Right ventricle myocardium inferior (tissue), 1 donor: ENCODE measurements at regions not wholly inside any gene's neighbourhood (a gene's known extent, or its start where the extent isn't known, plus 50 kb on each side); places are given as distances from the start of the nearest gene placed in this dataset.
A peak's percentile ranks its signal among the peaks of the same experiment; 100 is the strongest.

Experiments
- ATAC-seq: fragments of 200-7000 bp; cut with Tn5 transposase; one replicate; pipeline ENCODE4 v1.9.1; 2020; ENCODE audit warnings: mild to moderate bottlenecking, moderate library complexity
- DNase-seq: peaks from one replicate; pipeline ENCODE4 v3.0.0; 2021; ENCODE audit errors: missing footprints
- intact Hi-C: fragments of 100-400 bp; cut with DNase I; formaldehyde crosslinking; loops from one replicate; pipeline ENCODE4 v1.11.0; 2022
- donor health status: DM: no; HTN: yes; CAD: no; lungs with severe emphysema.

DNA sequence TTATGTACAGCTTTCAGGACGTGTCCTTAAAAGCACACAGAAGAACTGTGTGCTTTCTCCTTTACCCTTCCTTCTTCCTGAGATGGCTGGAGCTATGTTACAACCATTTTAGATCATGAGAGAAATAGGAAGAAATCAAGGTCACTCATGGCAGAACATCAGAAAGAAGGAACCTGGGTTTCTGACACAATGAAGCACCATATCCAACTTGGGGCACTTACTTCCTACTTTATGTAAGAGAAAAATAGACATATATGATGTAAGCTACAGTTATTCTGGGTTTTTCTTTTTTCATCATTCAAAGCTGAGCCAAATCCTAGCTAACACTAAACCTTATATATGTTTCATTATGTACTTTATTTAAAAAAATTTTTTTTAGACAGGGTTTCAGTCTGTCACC, 79.5 kb downstream of the FAM161A start:
- intact Hi-C loops, result no loop called here
- ATAC-seq (no peak), DNase-seq (no peak)

DNA sequence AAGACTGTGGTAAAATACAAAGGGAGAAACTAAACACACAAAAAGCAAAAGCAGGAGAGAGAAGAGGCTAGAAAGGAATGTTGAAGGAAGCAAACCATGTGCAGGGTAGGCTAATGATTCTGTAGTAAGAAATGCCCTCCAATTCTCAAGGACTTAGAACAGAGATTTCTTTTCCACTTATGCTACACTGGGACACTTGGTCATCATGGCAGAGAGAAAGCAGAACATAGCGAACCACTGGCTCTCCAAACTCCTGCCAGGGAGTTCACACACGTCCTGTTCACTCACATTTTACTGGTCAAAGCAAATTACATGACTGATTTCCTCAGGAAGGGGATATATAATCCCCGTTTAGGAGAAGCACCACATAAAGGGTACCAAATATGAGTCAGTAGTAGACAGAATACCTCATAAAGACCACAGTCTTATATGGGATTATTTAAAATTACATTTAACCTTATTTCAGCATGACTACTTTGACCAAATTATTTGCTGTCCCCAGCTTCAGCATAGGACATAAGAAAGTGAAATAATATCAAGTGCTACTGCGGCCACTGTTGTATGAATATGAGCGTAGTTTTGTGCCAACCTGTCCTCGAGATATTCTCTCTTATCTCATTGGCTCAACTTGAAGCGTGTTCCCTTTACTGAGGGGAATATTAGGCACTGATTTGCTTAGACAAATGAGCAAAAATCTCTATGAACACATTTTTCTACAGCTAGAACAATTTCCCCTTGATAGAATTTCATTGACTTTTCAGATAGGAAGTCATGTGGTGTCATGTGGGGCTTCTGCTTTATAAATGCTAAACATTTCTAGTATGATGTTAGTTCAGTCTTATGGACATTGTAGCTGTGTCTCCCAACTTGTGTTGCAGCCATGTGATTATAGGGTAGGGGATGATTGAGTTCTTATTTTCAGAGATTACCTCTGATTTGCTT, 81.7 kb downstream of the FAM161A start:
- intact Hi-C loops, result no loop called here
- no peak for DNase-seq
- peak; percentile 59 for ATAC-seq

DNA sequence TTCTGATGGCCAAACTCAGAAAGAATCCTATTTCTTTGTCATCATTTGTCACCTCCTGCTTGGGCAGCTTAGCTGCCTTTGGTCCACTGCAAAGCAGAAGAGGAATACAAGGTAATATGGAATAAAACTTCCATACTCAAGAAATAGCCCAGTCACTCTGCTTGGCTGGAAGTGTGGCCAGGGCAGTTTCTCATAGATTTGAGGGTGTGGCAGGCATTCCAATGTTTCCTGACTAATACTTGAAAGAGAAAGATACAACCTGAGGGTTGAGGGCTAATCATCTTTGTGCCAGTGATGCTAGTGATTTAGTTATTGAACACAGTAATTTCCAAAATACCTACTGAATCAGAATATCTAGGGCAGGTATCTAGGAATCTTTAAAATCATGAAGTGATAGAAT, 83.1 kb downstream of the FAM161A start:
- ATAC-seq (no peak), DNase-seq (no peak)
- intact Hi-C loops, result no loop called here

DNA sequence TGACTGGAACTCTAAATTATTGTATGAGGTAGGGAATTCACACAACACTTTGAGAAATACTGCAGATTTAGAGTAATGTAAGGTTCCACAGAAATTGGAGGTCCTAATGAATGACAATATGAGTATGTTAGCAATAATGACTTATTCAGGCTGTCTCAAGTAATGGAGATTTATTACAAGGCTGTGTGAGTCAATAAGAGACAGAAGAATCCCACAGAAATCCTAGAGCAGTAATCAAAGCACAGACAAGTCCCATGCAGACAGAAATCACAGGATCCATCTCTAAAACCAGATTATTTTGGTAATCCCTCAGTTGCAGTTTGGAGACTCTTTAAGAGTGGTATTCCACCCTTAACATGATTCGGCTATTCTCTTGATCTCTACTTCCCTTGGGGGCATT, 83.6 kb downstream of the FAM161A start:
- no peak for ATAC-seq
- no peak for DNase-seq
- intact Hi-C loops, result no loop called here

GRCh38 chr2:61769093-61769675, 84.7 kb downstream of the FAM161A start:
- intact Hi-C loops, result no loop called here
- DNase-seq, result no peak

GRCh38 chr2:61764035-61764800, 89.6 kb downstream of the FAM161A start:
- intact Hi-C loops, result loop anchor here (1.0 to 5.0 kb wide), 4 partner anchors 52 to 226 kb away; partner anchors contain the start of gene XPO1
- ATAC-seq (peak; percentile 100), DNase-seq (peak; percentile 98)

More at GRCh38 chr2:61769093-61769675, 84.7 kb downstream of the FAM161A start:
- ATAC-seq, result no peak

DNA sequence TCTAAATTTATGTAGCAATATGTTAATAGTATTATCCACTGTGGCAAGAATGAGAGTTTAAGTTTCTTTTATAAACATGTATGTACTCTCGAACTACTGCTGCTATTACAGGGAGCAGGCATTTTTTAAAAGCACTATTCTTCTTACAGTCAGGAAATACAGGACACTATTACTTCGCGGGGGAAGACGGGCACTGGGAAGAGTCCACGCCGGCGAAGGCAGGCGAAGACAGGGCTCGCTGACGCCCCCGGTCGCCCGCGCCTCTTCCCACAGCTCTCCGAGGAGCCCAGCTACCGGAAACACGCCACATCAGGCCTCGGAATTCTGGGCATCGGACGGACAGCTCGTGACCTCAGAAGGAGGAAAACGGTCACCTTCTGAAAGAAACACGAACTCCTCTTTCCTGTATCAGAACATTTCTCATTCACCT, 90.2 kb downstream of the FAM161A start:
- intact Hi-C loops, result loop anchor here (1.0 to 5.0 kb wide), 4 partner anchors 51 to 225 kb away; partner anchors contain the start of gene XPO1
- DNase-seq (peak; percentile 83), ATAC-seq (peak; percentile 84)

GRCh38 chr2:61762292-61762691, 91.6 kb downstream of the FAM161A start:
- ATAC-seq (no peak), DNase-seq (no peak)
- intact Hi-C loops, result loop anchor here (5.0 kb wide), 2 partner anchors 50 to 70 kb away; no protein-coding TSS in a partner anchor

- ATAC-seq (no peak), DNase-seq (no peak)
- intact Hi-C loops, result loop anchor here (5.0 kb wide), 2 partner anchors 47 to 67 kb away; no protein-coding TSS in a partner anchor
Measured at GRCh38 chr2:61759718-61760117, 94.1 kb downstream of the FAM161A start.

DNA sequence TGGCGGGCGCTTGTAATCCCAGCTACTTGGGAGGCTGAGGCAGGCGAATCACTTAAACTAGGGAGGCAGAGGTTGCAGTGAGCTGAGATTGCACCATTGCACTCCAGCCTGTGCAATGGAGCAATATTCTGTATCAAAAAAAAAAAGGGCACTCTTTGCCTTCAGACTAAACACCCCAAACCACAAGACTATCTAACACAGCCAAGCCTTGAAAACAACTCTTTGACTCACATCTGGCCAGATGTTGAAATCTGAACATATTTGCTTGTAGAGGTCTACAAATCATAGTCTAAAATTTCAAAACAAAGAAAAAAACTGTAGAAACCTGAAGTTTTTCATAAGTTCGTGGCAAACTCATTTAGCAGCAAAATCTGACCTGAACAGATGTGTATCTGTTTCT, 94.9 kb downstream of the FAM161A start:
- no peak for DNase-seq
- intact Hi-C loops, result no loop called here
- no peak for ATAC-seq

- intact Hi-C loops, result no loop called here
- ATAC-seq (no peak), DNase-seq (no peak)
Measured at GRCh38 chr2:61758159-61758558, 95.7 kb downstream of the FAM161A start.

DNA sequence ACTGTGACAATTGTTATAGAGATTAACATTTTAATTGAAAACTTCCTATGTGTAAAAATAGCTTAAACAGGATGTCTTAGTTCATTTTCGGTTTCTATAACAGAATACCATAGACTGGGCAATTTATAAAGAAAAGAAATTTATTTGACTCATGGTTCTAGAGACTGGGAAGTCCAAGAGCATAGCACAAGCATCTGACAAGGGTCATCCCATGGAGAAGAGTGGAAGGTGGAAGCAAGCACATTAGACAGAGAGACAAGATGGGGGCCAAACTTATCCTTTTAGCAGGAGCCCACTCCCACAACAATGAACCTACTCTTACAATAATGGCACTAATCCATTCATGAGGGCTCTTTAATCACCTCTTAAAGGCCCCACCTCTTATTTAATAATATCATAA, 100.3 kb downstream of the FAM161A start:
- ATAC-seq (no peak), DNase-seq (no peak)
- intact Hi-C loops, result no loop called here

GRCh38 chr2:61750624-61751023, 103.2 kb downstream of the FAM161A start:
- DNase-seq, result no peak
- ATAC-seq, result peak; percentile 42
- intact Hi-C loops, result no loop called here

- DNase-seq (no peak), ATAC-seq (no peak)
- intact Hi-C loops, result no loop called here
Measured at GRCh38 chr2:61742955-61743354, 110.9 kb downstream of the FAM161A start.

GRCh38 chr2:61737841-61738240, 116.0 kb downstream of the FAM161A start:
- DNase-seq (no peak), ATAC-seq (no peak)
- intact Hi-C loops, result no loop called here

DNA sequence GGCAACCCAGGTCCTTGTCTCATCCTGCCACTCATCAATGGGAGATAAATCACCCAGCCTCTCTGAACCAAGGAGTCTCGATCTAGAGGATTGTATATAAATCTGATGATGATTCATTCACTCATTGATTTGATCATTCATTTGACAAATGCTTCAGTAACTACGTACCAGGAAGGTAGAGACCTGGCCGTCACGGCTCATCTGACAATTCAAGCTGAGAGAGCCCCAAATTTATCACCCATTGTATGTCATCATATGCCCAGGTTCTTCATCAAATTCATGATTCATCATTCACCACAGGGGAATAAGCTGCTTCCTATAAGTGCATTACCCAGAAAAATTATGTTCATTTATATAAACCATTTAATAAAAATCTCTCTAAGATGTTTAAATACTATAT, 116.9 kb downstream of the FAM161A start:
- no peak for DNase-seq
- no peak for ATAC-seq
- intact Hi-C loops, result no loop called here

GRCh38 chr2:61733563-61733962, 120.3 kb downstream of the FAM161A start:
- ATAC-seq (no peak), DNase-seq (no peak)
- intact Hi-C loops, result no loop called here

DNA sequence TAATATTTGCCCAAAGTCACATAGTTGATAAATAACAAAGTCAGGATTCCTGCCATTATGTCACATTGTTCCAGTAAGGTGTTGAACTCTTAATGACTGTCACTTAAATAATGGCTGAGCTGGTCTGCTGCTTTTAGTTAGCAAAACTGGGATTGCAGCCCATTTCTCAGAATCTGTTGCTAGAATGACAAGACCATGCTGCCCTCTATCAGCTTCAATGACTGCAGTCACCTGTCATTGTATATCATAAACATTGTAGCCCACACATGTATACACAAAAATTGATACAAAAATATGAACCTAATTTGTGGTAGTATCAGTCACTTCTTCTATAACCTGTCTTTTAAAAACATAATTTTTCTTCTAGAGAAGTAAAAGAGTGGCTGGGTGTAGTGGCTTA, 121.1 kb downstream of the FAM161A start:
- DNase-seq (no peak), ATAC-seq (no peak)
- intact Hi-C loops, result no loop called here

DNA sequence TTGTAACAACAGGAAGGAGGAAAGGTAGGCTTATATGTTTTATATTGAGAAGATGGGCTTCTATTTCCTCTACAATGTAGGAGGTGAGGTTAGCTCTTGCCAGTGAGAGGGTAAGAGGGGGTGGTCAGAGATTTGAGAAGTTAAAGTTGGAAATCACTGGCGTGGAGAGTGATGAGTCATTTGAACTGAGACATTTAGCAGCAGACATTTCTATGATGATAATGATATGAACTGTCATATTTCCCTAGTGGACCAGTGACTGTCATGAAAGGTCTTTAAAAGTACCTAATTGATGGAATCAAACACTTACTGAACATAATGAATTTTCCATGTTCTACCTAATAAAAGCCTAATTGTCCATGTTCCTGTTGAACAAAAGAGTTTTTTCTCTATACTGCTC, 126.1 kb downstream of the FAM161A start:
- intact Hi-C loops, result no loop called here
- ATAC-seq (no peak), DNase-seq (no peak)
